Adrenal gland (tissue), 5 donors: ENCODE measurements at regions not wholly inside any gene's neighbourhood (a gene's known extent, or its start where the extent isn't known, plus 50 kb on each side); places are given as distances from the start of the nearest gene placed in this dataset.

ENCODE experiments used
- POLR2A ChIP-seq, 2 donors: fragments of 450-650 bp; IDR thresholded peaks; one replicate each; pipeline ENCODE4 v1.6.1; 2017; ENCODE audit warnings: antibody characterized with exemption in 2 of 2, mild to moderate bottlenecking in 2 of 2, moderate library complexity in 1 of 2
- TF ChIP-seq, protein P1 (sequence below), 6 experiments: fragments of 450-650 bp in 4 of 6; fragments of 200-600 bp in 2 of 6; sonication (generic) in 1 of 6; IDR thresholded peaks; 1 replicate in 5 of 6; 2 replicates in 1 of 6; pipeline versions ENCODE4 v1.5.1 to v1.8.0; 2016 to 2021; ENCODE audit warnings: antibody characterized with exemption in 6 of 6, mild to moderate bottlenecking in 2 of 6, moderate library complexity in 1 of 6
- donor health status: DM: no; HTN: no; CAD: no.

DNA sequence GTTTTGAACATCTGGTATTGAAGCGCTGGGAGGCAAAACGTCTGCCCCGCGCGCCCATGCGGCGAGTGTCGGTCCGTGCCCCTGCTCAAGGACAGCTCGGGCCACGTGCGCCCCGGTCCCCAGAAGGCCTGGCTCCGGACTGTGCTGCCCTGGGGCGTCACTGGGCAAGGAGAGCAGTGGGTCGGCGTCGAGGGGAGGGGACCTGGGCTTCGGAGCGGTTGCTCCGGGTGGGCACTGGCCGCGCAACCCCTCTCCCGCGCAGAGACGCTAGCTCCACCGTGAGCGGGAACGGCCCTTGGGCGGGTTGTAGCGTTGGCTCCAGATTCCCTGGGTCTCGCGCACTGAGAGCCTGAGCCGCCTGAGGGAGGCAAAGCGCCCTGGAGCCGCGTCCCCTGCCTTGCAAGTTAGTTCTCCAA lies 304.2 kb upstream of the HSFY2 start:
- TF ChIP-seq, protein P1, sequence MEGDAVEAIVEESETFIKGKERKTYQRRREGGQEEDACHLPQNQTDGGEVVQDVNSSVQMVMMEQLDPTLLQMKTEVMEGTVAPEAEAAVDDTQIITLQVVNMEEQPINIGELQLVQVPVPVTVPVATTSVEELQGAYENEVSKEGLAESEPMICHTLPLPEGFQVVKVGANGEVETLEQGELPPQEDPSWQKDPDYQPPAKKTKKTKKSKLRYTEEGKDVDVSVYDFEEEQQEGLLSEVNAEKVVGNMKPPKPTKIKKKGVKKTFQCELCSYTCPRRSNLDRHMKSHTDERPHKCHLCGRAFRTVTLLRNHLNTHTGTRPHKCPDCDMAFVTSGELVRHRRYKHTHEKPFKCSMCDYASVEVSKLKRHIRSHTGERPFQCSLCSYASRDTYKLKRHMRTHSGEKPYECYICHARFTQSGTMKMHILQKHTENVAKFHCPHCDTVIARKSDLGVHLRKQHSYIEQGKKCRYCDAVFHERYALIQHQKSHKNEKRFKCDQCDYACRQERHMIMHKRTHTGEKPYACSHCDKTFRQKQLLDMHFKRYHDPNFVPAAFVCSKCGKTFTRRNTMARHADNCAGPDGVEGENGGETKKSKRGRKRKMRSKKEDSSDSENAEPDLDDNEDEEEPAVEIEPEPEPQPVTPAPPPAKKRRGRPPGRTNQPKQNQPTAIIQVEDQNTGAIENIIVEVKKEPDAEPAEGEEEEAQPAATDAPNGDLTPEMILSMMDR (IDR thresholded peaks at IDR 0.05): no peak
- no peak for TF ChIP-seq POLR2A (IDR thresholded peaks at IDR 0.05)
